Heart left ventricle (tissue), 13 donors: ENCODE measurements at regions not wholly inside any gene's neighbourhood (a gene's known extent, or its start where the extent isn't known, plus 50 kb on each side); places are given as distances from the start of the nearest gene placed in this dataset.

Source experiments
- POLR2A ChIP-seq, 2 donors: fragments of 450-650 bp; IDR thresholded peaks; one replicate each; pipeline ENCODE4 v1.6.1; 2017; ENCODE audit warnings: antibody characterized with exemption in 2 of 2, mild to moderate bottlenecking in 2 of 2, moderate library complexity in 2 of 2
- TF ChIP-seq, protein P1 (sequence below), 12 donors: fragments of 200-600 bp; sonication (generic) in 4 of 12; IDR thresholded peaks; one replicate each; pipeline versions ENCODE4 v1.5.0 to v1.8.0; 2018 to 2022; ENCODE audit warnings: antibody characterized with exemption in 12 of 12, mild to moderate bottlenecking in 5 of 12
- donor health status: ischemic (EF 13 %, LVEDD 7.1; RV severe dilation, severe dysfunction).
- donor health status: DM: no; HTN: yes; CAD: no.
- donor health status: DM: no; HTN: no; CAD: no.
- donor health status: ischemic (EF 25% LVEDD 6.9; RV normal size, moderate dysfunction).
- donor health status: ischemic (EF 25% LVEDD 5.7; RV mildly dilated, moderate dysfunction).
- donor health status: ischemic (EF 35%, LVEDD 5.7; RV mildly dilated, moderate dysfunction).
- donor health status: nonischemic (EF 11% LVEDD 7.7; RV severe dilation, severe dysfunction).
- donor health status: DM: yes; HTN: yes; CAD: no.
- donor health status: PGD.
- donor health status: ischemic (EF 29% LVEDD 5.4; RV normal size, mild dysfunction).
- donor health status: nonischemic (EF 23%, LVEDD 6.1; RV moderate dilation, normal function).

DNA sequence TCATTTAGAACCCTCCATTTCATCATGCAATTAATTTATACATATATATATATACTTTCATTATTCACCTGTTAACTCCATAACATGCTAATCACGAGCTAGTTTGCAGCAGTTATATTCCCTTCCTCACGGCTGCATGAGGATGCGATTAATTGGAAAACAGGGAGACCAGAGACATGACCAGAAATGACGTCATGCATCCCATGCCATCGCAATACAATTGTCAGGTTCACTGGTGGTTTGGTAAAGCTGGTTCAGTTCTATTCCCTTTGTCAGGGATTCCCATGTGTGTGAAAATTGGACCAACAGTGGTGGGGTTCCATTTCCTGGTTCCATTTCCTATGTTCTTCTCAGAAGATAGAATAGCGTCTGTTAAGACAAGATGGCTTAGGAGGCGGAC, 440.4 kb upstream of the ERCC4 start:
- TF ChIP-seq POLR2A (IDR thresholded peaks at IDR 0.05), result no peak
- TF ChIP-seq, protein P1, sequence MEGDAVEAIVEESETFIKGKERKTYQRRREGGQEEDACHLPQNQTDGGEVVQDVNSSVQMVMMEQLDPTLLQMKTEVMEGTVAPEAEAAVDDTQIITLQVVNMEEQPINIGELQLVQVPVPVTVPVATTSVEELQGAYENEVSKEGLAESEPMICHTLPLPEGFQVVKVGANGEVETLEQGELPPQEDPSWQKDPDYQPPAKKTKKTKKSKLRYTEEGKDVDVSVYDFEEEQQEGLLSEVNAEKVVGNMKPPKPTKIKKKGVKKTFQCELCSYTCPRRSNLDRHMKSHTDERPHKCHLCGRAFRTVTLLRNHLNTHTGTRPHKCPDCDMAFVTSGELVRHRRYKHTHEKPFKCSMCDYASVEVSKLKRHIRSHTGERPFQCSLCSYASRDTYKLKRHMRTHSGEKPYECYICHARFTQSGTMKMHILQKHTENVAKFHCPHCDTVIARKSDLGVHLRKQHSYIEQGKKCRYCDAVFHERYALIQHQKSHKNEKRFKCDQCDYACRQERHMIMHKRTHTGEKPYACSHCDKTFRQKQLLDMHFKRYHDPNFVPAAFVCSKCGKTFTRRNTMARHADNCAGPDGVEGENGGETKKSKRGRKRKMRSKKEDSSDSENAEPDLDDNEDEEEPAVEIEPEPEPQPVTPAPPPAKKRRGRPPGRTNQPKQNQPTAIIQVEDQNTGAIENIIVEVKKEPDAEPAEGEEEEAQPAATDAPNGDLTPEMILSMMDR (IDR thresholded peaks at IDR 0.05), result no peak
